ENCODE measurements at regions not wholly inside any gene's neighbourhood (a gene's known extent, or its start where the extent isn't known, plus 50 kb on each side); places are given as distances from the start of the nearest gene placed in this dataset.

- no peak for TF ChIP-seq CTCF (IDR thresholded peaks at IDR 0.05)
Measured at GRCh38 chr11:79503028-79503427, 62.2 kb upstream of the TENM4 start.

- TF ChIP-seq CTCF (IDR thresholded peaks at IDR 0.05), result no peak
Measured at GRCh38 chr11:79501707-79502106, 60.9 kb upstream of the TENM4 start.

- no peak for TF ChIP-seq CTCF (IDR thresholded peaks at IDR 0.05)
Measured at GRCh38 chr11:79498667-79499066, 57.8 kb upstream of the TENM4 start.

GRCh38 chr11:79493555-79494171 lies 52.8 kb upstream of the TENM4 start:
- TF ChIP-seq CTCF (IDR thresholded peaks at IDR 0.05), result peak; percentile 93

GRCh38 chr11:79492008-79492407 lies 51.2 kb upstream of the TENM4 start:
- TF ChIP-seq CTCF (IDR thresholded peaks at IDR 0.05), result no peak
